GM12878 (cell line): ENCODE measurements at regions not wholly inside any gene's neighbourhood (a gene's known extent, or its start where the extent isn't known, plus 50 kb on each side); places are given as distances from the start of the nearest gene placed in this dataset.

Experiments used
- ATAC-seq: fragments of 200-7000 bp; cut with Tn5 transposase; 3 replicates; pipeline ENCODE4 v1.9.1; 2020; ENCODE audit warnings: mild to moderate bottlenecking, moderate library complexity
- BruUV-seq: library from RNA; stranded (reverse); fragments of 400-500 nt; replicated peaks from 2 replicates; lab custom pipeline; 2021; lab: Mats Ljungman, UMichigan
- CTCF ChIA-PET: fragments of 300-600 bp; sonication (Branson Sonifier 250); formaldehyde crosslinking; extraction: SDS; loops from one replicate; lab custom pipeline; 2021; ENCODE audit warnings: inconsistent platforms; lab: Yijun Ruan, JAX
- POLR2A ChIA-PET: fragments of 350-600 bp; formaldehyde crosslinking; extraction: SDS; loops from one replicate; lab custom pipeline; 2021; ENCODE audit warnings: inconsistent platforms; lab: Charles Lee
- RAD21 ChIA-PET: fragments of 300-600 bp; sonication (Branson Sonifier 250); formaldehyde crosslinking; loops from one replicate; lab custom pipeline; 2023; ENCODE audit warnings: antibody characterized with exemption; ENCODE audit not compliant: unreplicated experiment; lab: Charles Lee
- SMC1A ChIA-PET: fragments of 300-600 bp; sonication (Branson Sonifier 250); formaldehyde crosslinking; loops from one replicate; lab custom pipeline; 2023; ENCODE audit not compliant: unreplicated experiment, uncharacterized antibody; lab: Charles Lee
- DNase-seq: peaks from one replicate; pipeline ENCODE4 v3.0.0-alpha.2; 2011; ENCODE audit warnings: low read depth, low spot score
- FAIRE-seq: peaks from 3 replicates; lab custom pipeline; 2011; peaks lifted over from hg19 to GRCh38; lab: Jason Lieb, UNC
- H2AFZ ChIP-seq: 2 replicates; pipeline ENCODE4 v1.6.0; 2011; ENCODE audit warnings: low read depth, low read length, control low read depth; ENCODE audit not compliant: control insufficient read depth
- H3K27ac ChIP-seq: 2 replicates; pipeline ENCODE4 v1.5.1; 2011; ENCODE audit warnings: control low read depth; ENCODE audit not compliant: control insufficient read depth, insufficient read depth
- H3K27me3 ChIP-seq, 2 experiments: replicated peaks in 1 of 2; 2 replicates each; pipeline versions ENCODE4 v1.6.0 to v1.6.1; 2011; ENCODE audit warnings: low read length in 1 of 2; ENCODE audit not compliant: control insufficient read depth in 2 of 2, insufficient read depth in 2 of 2
- H3K36me3 ChIP-seq, 2 experiments: 2 replicates each; pipeline ENCODE4 v1.5.1; 2011; ENCODE audit warnings: low read length in 1 of 2; ENCODE audit not compliant: control insufficient read depth in 2 of 2, insufficient read depth in 2 of 2
- H3K4me1 ChIP-seq: 2 replicates; pipeline ENCODE4 v1.6.1; 2011; ENCODE audit warnings: mild to moderate bottlenecking, low read length, moderate library complexity, mixed read lengths; ENCODE audit not compliant: control insufficient read depth, insufficient read depth
- H3K4me2 ChIP-seq: 2 replicates; pipeline ENCODE4 v1.6.0; 2011; ENCODE audit warnings: control low read depth; ENCODE audit not compliant: control insufficient read depth, insufficient read depth
- H3K4me3 ChIP-seq: fragments of 200-600 bp; sonication (generic); 2 replicates; pipeline ENCODE4 v1.5.1; 2016
- H3K79me2 ChIP-seq: 2 replicates; pipeline ENCODE4 v1.6.0; 2011; ENCODE audit warnings: low read length; ENCODE audit not compliant: control insufficient read depth, insufficient read depth
- H3K9ac ChIP-seq: 2 replicates; pipeline ENCODE4 v1.8.0; 2011; ENCODE audit warnings: low read length, control low read depth, mixed read lengths; ENCODE audit not compliant: control insufficient read depth, insufficient read depth
- H3K9me3 ChIP-seq: replicated peaks from 3 replicates; pipeline ENCODE4 v1.5.1; 2011; ENCODE audit warnings: mild to moderate bottlenecking, low read length; ENCODE audit not compliant: control insufficient read depth, insufficient read depth
- H4K20me1 ChIP-seq: 2 replicates; pipeline ENCODE4 v1.6.0; 2011; ENCODE audit not compliant: control insufficient read depth, insufficient read depth
- EP300 ChIP-seq, 2 experiments: fragments of 150-350 bp in 1 of 2; IDR thresholded peaks; 2 replicates each; pipeline ENCODE4 v1.6.1; 2011 to 2012; ENCODE audit warnings: low read depth in 2 of 2, low read length in 2 of 2, borderline replicate concordance in 1 of 2, improper control_type of control experiment in 1 of 2, inconsistent platforms in 1 of 2; ENCODE audit not compliant: control insufficient read depth in 1 of 2
- NFYB ChIP-seq: IDR thresholded peaks from 2 replicates; pipeline ENCODE4 v1.6.1; 2011; ENCODE audit warnings: low read depth, mild to moderate bottlenecking, low read length, improper control_type of control experiment, moderate library complexity; ENCODE audit not compliant: insufficient read depth
- SRF ChIP-seq, 2 experiments: IDR thresholded peaks; 2 replicates each; pipeline ENCODE4 v1.6.1; 2011; ENCODE audit warnings: low read depth in 2 of 2, low read length in 2 of 2, mild to moderate bottlenecking in 1 of 2, moderate library complexity in 1 of 2
- ZNF217 ChIP-seq: fragments of 450-650 bp; IDR thresholded peaks from 2 replicates; pipeline ENCODE4 v1.6.1; 2017; ENCODE audit warnings: antibody characterized with exemption, mild to moderate bottlenecking
- WGBS: methylation state at CpG from one replicate; pipeline ENCODE4 v1.1.6; 2016; ENCODE audit warnings: low lambda C conversion rate; ENCODE audit not compliant: insufficient replicate concordance, insufficient coverage; ENCODE audit errors: missing lambda C conversion rate; 5-methylcytosine and 5-hydroxymethylcytosine counted together
- in situ Hi-C: fragments of 300-500 bp; cut with MboI; formaldehyde crosslinking; loops from 9 replicates; pipeline ENCODE4 v1.14.3; 2018; ENCODE audit warnings: mixed read lengths
- intact Hi-C: fragments of 100-400 bp; cut with micrococcal nuclease; formaldehyde crosslinking; loops from one replicate; pipeline ENCODE4 v1.14.2; 2022; ENCODE audit not compliant: unreplicated experiment
- TF ChIP-seq, protein P1 (sequence below): fragments of 450-650 bp; IDR thresholded peaks from 2 replicates; pipeline ENCODE4 v1.6.1; 2017; ENCODE audit warnings: low read depth, mild to moderate bottlenecking, moderate library complexity

DNA sequence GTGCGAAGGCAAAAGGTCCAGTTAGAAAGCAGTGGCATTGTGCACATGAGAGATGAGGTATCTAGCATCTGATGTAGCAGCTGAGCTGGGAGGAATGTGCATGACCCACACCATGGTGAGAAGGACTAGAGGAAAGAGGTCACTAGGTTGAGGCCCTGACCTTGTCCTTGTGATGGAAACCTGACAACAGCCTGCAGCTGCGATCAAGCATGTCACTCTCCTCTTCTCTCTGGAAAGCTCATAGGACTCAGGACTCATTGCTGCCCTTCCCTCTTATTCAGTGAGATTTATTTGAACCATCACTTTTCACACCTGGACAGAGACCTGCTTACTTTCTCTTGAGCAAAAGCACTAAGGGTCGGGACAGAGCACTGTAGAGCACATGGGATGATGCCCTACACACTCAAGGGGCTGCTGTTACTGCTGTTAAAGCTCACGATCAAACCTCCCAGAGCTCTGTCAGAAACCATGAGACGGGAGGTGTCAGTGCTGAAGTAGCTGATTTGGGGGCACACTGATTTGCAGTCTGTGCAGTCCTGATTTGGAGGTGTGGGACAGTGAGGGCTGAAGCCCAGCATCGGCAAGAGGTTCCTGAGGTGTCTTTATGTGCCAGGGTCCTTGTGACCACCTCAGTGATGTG, 104.3 kb downstream of the VPREB1 start:
- intact Hi-C loops, result loop anchor here (10.0 kb wide), 1 partner anchor 144 kb away; no protein-coding TSS in a partner anchor
- H3K4me1 ChIP-seq, result no peaks in the 10 kb centered on the region
- BruUV-seq, result no TSS peak
- in situ Hi-C loops, result no loop called here
- H3K4me2 ChIP-seq, result no peak overlapping the region
- H3K79me2 ChIP-seq, result no peaks in the 10 kb centered on the region
- ChIA-PET RAD21 (no interaction called here), CTCF (interaction anchor here (1.2 kb wide), 1 partner anchor 9 kb away, joined by 4 read pairs; no protein-coding TSS in a partner anchor), POLR2A (no interaction called here)
- no peaks in the 10 kb centered on the region for H4K20me1 ChIP-seq
- H2AFZ ChIP-seq, result no peak overlapping the region
- H3K9ac ChIP-seq, result no peak overlapping the region
- H3K9me3 ChIP-seq, result no peaks in the 10 kb centered on the region
- H3K36me3 ChIP-seq, result no peaks in the 10 kb centered on the region
- no peaks in the 10 kb centered on the region for H3K27me3 ChIP-seq
- TF ChIP-seq EP300 (IDR thresholded peaks at IDR 0.05; ENCODE audit: borderline replicate concordance in 1 of 2, control insufficient read depth in 1 of 2, low read depth in 2 of 2, low read length in 2 of 2) (no peak), ZNF217 (no peak), SRF (IDR thresholded peaks at IDR 0.05; ENCODE audit: low read depth in 2 of 2, low read length in 2 of 2) (no peak), NFYB (no peak)
- TF ChIP-seq, protein P1, sequence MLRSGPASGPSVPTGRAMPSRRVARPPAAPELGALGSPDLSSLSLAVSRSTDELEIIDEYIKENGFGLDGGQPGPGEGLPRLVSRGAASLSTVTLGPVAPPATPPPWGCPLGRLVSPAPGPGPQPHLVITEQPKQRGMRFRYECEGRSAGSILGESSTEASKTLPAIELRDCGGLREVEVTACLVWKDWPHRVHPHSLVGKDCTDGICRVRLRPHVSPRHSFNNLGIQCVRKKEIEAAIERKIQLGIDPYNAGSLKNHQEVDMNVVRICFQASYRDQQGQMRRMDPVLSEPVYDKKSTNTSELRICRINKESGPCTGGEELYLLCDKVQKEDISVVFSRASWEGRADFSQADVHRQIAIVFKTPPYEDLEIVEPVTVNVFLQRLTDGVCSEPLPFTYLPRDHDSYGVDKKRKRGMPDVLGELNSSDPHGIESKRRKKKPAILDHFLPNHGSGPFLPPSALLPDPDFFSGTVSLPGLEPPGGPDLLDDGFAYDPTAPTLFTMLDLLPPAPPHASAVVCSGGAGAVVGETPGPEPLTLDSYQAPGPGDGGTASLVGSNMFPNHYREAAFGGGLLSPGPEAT, result no peak
- TF ChIP-seq, all 136 proteins: peak for 0
- WGBS, result 38% methylated on average over 6 of the region's 6 CpGs
- Histone ChIP-seq H3K4me3 (no peak overlapping the region), H3K27ac (no peak overlapping the region)
- FAIRE-seq (no peak), ATAC-seq (no peak), DNase-seq (no peak)
- SMC1A ChIA-PET, result no interaction called here
